GM12801 (cell line): ENCODE measurements at regions not wholly inside any gene's neighbourhood (a gene's known extent, or its start where the extent isn't known, plus 50 kb on each side); places are given as distances from the start of the nearest gene placed in this dataset.

ENCODE experiments used
- TF ChIP-seq, protein P1 (sequence below): IDR thresholded peaks from one replicate; pipeline ENCODE4 v1.5.1; 2011; ENCODE audit warnings: control low read depth; ENCODE audit not compliant: insufficient read length; ENCODE audit errors: extremely low read depth

DNA sequence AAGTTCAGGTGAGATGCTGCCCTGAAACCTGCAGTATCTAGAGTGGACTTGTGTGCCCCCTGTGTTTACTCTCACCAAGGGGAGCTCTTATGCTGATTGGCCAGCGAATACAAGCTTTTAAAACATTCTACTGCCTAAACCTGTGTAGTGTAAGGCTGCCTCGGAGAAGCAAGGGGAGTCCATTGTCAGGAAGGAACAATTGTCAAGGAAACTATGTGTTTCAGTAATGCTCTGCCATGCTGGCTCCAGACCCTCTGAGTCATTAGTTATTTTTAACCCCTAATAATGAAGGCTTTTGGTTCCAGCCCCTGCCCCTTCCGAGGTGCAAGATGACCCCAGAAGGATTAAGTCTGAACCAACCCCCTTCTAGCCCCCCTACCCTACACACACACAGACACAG lies 66.1 kb upstream of the CHMP2B start:
- TF ChIP-seq, protein P1, sequence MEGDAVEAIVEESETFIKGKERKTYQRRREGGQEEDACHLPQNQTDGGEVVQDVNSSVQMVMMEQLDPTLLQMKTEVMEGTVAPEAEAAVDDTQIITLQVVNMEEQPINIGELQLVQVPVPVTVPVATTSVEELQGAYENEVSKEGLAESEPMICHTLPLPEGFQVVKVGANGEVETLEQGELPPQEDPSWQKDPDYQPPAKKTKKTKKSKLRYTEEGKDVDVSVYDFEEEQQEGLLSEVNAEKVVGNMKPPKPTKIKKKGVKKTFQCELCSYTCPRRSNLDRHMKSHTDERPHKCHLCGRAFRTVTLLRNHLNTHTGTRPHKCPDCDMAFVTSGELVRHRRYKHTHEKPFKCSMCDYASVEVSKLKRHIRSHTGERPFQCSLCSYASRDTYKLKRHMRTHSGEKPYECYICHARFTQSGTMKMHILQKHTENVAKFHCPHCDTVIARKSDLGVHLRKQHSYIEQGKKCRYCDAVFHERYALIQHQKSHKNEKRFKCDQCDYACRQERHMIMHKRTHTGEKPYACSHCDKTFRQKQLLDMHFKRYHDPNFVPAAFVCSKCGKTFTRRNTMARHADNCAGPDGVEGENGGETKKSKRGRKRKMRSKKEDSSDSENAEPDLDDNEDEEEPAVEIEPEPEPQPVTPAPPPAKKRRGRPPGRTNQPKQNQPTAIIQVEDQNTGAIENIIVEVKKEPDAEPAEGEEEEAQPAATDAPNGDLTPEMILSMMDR, result no peak

DNA sequence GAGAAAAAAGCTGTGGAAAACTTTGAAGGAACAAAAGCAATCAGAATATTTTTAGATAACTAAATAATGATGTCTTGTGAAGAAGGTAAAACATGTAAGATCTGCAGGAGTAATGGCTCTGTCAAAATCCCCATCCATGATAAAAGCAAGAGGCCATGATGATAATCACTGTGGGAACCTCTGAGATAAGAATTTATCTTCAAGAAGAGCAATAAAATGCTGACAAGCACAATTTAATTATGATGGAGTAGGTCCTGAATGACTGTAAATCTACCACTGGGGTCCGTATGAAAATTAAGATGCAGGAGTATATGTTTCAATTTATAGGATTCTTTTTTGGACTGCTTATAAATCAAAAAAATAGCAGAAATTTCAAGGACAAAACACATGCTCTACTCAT lies 68.3 kb upstream of the CHMP2B start:
- TF ChIP-seq, protein P1, result no peak

DNA sequence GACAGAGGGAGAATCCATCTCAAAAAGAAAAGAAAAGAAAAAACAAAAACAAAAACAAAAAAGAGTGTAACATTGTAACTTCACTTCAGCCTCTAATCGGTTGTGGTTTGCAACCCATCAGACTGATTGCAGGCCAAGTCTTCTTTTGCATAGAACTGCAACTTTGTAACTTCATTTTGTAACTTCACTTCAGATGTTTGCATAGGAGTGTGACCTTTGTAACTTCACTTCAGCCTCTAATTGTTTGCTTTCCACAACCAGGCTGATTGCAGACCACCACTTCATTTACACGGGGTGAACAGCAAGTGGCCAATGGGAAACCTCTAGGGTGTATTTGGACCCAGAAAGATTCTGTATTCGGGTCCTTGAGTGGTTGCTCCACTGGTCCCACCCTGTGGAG lies 79.1 kb upstream of the CHMP2B start:
- TF ChIP-seq, protein P1, result no peak

DNA sequence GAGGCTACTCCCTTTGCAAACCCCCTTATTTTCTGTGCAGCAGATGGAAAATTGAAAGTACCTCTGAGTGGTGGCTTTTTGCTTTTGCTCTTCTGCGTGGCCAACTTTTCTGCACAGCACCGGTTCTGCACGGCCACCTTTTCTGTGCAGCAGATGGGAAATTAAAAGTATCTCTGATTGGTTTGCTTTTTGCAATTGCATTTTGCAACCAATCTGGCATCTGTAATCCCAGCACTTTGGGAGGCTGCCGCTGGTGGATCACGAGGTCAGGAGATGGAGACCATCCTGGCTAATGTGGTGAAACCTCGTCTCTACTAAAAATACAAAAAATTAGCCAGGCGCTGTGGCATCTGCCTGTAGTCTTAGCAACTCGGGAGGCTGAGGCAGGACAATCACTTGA lies 79.5 kb upstream of the CHMP2B start:
- TF ChIP-seq, protein P1, result no peak

DNA sequence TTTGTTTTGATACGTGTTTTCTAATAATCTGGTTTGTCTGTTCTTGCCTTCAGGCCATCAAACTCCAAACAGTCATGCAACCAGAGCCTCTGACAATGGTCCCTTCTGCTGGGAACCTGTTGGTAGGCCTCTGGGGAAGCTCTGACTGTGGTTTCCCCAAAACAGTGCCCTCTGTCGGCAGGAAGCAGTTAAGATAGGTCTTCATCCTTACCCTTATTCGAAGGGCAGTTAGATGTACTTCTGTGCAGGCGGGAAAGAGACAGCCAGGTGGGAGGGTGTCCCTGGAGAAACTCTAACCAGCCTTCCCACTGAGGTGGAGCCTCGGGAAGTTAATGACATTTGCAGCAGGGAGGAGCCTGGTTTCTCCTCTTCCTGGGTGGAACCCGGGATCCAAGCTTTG lies 81.6 kb upstream of the CHMP2B start:
- TF ChIP-seq, protein P1, result no peak

DNA sequence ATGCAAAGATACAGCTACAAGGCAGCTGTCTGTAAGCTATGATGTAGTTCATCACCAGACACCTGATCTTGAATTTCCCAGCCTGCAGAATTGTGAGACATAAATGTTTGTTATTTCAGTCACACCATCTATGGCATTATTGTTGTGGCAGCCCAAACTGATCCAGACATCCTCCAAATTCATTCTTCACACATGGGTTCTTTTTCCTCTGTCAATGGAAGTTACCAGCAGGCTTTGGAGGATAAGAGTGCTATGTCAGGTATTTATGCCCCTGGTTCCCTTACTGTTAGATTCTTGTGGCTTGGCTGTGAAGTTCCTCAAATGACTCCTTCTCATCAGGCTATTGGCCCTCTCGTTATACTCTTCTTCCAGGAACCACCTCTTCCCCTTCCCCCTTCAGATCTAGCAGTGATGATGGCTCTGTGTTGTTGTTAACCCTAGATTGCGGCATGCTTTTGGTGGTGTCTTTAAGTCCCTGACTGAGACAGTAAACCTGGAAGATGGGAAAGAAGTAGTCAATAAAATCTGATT lies 91.0 kb upstream of the CHMP2B start:
- TF ChIP-seq, protein P1, result no peak

DNA sequence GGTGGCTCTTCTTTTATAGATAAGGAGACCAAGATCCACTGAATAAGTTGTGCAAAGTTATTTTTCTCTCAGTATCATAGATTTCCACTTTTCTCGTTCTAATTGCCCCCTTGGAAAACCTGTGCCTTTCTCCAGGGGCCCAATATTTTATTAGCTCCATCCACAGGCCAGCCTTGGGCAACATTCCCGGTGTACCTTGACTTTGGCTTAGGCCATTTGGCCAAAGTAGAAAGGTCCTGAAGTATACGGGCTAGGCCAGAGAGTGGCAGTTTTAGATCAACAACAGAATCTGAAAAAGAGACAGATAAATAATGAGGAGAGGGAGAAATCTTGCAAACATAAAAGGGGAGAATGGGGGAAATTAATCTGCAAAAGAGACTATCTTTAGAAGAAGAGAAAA lies 91.7 kb upstream of the CHMP2B start:
- TF ChIP-seq, protein P1, result no peak

DNA sequence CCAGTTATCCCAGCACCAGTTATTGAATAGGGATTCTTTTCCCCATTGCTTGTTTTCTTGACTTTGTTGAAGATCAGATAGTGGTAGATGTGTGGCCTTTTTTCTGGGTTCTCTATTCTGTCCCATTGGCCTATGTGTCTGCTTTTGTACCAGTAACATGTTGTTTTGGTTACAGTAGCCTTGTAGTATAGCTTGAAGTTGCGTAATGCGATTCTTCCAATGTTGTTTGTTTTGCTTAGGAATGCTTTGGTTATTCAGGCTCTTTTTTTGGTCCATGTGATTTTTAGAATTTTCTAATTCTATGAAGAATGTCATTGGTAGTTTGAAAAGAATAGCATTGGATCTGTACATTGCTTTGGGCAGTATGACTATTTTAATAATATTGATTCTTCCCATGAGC lies 94.3 kb upstream of the CHMP2B start:
- TF ChIP-seq, protein P1, result no peak
